ENCODE measurements at regions not wholly inside any gene's neighbourhood (a gene's known extent, or its start where the extent isn't known, plus 50 kb on each side); places are given as distances from the start of the nearest gene placed in this dataset.
"Not testable (repeated sequence)": the region's sequence is repeated elsewhere in the genome, so short reads cannot be mapped to it uniquely, and the experiment has no call there.

GRCh38 chr4:54403700-54404453 is 174.8 kb downstream of the PDGFRA start:
- no peak for DNase-seq (ENCODE audit: low spot score)

GRCh38 chr4:54409270-54409817 is 180.3 kb downstream of the PDGFRA start:
- not testable (repeated sequence) for DNase-seq (ENCODE audit: low spot score)

GRCh38 chr4:54414545-54414944 is 185.5 kb downstream of the PDGFRA start:
- DNase-seq (ENCODE audit: low spot score), result no peak

DNA sequence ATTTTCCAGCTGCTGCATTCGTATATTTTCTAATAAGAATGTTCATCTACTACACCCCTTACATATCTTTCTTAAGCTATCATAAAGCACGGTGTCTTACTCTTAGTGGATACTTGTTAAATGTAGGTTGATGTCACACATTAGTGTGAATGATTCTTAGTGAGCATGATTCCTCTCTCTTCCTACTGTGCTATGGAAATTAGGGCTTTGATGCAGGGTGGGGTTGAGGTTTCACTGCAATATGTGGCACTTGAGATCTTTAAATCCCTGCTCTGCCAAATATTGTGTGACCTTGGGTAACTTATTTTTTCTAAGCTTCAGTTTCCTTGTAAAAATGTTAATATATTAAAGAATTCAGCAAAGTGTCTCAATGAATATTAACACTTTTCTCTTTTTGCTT is 188.4 kb downstream of the PDGFRA start:
- no peak for DNase-seq (ENCODE audit: low spot score)

DNA sequence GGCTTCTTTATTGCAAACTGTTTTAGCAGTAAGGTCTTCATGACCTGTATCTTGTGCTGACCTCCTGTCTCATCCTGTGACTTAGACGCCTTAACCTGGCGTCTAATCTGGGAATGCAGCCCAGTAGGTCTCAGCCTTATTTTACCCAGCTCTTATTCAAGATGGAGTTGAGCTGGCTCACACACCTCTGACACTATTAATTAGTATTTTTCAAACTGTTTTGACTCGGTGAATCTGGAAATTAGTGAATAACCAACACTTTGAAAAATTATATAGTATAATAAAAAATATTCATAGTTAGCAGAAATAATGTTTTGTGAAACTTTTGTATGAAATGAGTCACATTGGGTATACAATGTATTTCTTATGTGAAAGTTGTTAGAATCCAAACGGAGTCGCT is 189.4 kb downstream of the PDGFRA start:
- DNase-seq (ENCODE audit: low spot score), result no peak

DNA sequence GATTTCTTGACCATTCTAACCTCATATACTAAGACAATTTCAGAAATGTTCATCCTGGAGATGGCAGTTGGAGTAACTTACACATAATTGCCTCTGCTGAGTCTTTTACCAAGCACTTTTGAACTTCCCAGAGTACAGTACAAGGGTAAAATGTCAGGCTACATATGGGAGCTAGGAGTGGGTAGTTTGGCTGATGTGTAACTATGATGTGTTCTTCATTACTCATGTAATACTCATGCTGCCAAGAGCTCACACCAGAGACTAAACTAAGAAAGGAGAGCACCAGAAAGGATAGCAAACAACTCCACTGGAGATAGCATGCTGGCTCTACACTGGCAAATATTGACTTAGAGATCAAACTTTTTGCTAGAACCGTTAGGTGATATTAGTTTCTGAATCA is 194.0 kb downstream of the PDGFRA start:
- DNase-seq (ENCODE audit: low spot score), result no peak

- DNase-seq (ENCODE audit: low spot score), result no peak
Measured at GRCh38 chr4:54427826-54428225, 198.7 kb downstream of the PDGFRA start.

- DNase-seq (ENCODE audit: low spot score), result no peak
Measured at GRCh38 chr4:54428940-54429339, 199.8 kb downstream of the PDGFRA start.

DNA sequence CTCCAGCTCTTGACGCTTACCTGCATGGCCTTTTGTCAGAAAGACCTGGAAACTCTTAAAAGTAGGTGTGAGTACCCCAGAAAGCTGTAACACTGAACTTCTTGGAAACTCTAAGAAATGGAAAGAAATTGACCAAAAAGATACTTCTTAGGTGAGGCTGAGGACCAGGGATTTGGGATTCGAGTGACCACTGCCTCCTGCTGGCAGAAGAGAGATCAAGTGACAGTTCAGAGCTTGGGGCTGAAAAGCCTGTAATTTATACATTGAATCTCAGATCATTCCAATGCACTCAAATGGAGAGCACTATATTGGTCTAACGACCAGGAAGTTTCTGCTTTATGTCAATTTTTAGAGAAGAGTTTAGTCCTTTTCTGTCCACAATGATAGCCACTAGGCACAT is 204.6 kb downstream of the PDGFRA start:
- DNase-seq (ENCODE audit: low spot score), result no peak

DNA sequence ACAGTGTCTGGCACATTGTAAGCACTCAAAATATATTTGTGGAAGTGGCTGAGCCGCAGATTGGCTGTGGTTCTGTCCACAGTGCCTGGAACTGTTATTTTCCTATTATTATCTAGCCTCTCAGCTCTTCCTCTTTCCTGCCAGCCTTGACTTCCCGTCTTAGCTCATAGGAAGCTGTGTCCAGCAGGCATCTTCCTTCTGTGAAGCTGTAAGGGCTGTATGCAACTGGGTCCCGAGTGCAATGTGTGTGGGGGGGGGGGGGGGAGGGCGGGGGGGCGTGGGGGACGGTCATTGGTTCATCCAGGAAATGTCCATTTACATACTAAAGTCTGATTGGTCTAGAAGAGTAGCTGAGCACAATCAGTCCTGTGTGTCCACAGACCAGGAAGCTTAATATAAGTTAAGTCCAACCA is 210.7 kb downstream of the PDGFRA start:
- DNase-seq (ENCODE audit: low spot score), result peak; percentile 70

GRCh38 chr4:54440394-54441136 is 211.5 kb downstream of the PDGFRA start:
- DNase-seq (ENCODE audit: low spot score), result peak; percentile 70

- no peak for DNase-seq (ENCODE audit: low spot score)
Measured at GRCh38 chr4:54445866-54446265, 211.9 kb upstream of the KIT start.

DNA sequence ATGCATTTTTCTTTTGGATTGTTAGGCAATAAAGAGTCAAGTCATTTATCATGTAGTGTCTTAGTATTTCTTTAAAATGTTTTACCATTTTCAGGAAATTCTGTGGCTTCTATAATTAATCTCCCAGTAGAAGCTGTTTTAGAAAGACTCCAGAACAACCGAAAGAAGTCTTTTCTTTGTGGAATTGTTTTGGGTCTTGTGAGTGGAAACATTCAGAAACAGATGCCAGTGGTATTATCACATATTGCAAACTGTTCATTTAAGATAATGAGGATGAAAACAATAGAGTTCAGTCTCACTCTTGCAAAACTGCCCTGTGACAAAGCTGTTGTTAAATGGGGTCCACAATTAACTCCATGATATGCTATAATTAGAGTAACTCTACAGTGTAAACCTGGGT is 211.2 kb upstream of the KIT start:
- DNase-seq (ENCODE audit: low spot score), result no peak

DNA sequence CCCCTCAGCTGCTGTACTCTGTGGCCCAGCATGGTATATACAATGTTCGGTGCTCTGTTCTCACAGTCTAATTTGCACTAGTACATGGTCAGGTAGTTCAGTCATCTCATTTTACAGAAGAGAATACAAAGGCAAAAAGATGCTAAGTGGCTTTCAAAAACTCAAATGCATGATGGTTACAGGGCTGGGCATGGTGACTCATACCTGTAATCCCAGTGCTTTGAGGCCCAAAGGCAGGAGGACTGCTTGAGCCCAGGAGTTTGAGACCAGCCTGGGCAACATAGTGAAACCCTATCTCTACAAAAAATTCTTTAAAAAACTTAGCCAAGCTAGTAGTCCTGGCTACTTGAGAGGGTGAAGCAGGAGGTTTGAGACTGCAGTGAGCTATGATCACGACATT is 210.5 kb upstream of the KIT start:
- no peak for DNase-seq (ENCODE audit: low spot score)

DNA sequence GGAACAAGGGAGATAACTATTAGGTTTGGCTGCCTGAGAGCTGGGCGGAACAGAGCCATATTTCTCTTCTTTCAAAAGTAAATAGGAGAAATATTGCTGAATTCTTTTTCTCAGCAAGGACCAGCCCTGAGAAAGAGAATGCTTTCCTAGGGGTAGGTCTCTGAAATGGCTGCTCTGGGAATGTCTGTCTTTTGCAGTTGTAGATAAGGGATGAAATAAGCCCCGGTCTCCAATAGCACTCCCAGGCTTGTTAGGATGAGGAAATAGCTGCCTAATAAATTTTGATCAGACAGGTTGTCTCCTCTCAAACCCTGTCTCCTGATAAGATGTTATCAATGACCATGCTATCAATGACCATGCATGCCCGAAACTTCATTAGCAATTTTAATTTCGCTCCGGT is 207.8 kb upstream of the KIT start:
- DNase-seq (ENCODE audit: low spot score), result no peak

DNA sequence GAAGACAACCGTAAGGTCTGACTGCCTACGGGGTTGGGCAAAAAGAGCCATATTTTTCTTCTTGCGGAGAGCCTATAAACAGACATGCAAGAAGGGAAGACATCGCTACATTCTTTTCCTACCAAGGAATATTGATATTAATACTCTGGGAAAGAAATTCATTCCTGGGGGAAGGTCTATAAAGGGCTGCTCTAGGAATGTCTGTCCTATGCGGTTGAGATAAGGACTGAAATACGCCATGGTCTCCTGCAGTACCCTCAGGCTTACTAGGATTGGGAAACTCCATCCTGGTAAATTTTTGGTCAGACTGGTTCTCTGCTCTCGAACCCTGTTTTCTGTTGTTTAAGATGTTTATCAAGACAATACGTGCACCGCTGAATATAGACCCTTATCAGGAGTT is 190.8 kb upstream of the KIT start:
- not testable (repeated sequence) for DNase-seq (ENCODE audit: low spot score)

DNA sequence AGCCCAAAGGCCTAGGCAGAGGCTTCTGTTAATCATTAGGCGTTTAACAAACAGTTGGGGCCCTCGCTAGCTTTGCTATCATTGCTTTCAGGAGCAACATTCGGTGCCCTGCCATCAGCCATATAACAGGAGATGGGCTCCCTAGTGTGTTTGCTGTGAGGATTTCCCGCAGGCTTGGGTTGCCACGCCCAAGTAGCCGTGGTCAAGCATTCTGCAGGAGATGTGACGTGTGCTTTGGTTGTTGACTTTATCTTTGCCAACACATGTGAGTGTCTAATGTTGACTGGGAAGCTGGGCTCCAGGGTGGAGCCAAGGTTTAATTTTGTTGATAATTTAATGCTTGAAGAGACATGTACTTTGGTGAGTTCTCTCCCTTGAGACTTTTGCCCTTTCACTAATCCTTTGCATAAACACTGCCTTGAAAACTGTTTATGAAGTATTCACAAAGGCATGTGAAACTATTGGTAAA is 184.6 kb upstream of the KIT start:
- DNase-seq (ENCODE audit: low spot score), result no peak

GRCh38 chr4:54473798-54474197 is 184.0 kb upstream of the KIT start:
- no peak for DNase-seq (ENCODE audit: low spot score)

GRCh38 chr4:54475546-54475945 is 182.2 kb upstream of the KIT start:
- no peak for DNase-seq (ENCODE audit: low spot score)

DNA sequence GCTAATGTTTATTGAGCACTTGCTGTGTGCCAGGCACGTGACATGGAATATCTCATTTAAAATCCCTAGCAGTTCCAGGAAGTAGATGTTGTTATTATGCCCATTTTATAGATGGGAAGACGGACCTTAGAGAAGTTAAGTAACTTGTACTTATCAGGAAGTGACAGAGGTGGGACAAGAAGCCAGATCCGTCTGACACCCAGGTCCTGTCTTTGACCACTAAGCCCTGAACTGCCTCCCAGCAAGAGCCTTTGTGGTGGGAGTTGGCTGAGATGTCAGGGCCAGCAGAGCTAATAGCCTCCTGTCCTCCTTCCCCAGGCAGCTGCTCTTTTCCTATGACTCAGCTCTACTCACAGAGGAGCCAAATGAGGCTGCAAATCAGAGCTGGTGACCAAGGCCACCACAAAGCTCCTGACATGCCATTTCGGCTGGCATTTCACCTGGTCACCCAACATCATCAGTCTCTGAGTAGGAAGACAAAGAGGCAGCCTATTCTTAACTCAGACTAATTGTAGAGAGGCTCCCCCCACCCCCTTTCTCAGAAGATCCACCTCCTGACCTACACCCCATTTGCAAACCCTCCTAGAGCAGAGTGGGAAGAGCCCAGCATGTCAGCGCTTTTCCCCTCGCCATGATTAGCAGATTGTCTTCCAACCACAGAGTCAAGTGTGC is 175.1 kb upstream of the KIT start:
- no peak for DNase-seq (ENCODE audit: low spot score)

GRCh38 chr4:54484383-54484782 is 173.4 kb upstream of the KIT start:
- DNase-seq (ENCODE audit: low spot score), result no peak

DNA sequence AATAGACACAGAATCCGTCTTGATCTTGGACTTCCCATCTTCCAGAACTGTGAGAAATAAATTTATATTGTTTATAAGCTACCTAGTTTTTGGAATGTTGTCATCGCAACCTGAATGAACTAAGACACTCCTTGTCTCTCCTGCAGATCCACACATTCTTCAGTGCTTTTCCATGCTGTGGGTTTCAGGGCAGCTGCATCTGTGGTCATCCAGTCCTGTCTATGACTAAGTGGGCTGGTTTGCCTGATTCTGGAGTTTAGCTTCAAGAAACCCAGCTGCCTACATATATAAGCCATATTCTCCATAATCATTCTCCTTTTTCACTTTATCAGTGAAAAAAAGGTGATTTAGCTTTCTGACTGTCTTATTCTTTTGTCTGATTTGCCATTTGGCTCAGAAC is 170.3 kb upstream of the KIT start:
- no peak for DNase-seq (ENCODE audit: low spot score)

DNA sequence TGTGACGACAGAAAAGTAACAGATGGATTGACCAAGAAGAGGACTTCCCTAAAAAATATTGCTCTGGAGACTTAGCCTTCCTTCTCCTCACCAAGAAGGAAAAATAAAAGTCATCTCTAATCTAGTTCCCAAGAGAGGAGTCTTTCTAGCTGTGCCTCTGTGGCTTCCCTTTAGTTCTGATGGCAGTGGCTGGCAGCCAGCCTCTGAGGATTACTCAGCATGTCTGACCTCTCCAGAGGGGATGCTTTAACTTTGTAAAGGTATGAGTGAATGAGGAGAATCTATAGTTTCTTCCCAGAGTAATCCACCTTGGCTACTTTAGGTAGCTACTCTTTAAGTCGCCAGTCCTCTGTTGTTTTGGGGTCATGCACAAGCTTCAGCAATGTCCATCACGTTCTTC is 163.9 kb upstream of the KIT start:
- DNase-seq (ENCODE audit: low spot score), result no peak

All from Ammon's horn (tissue), 1 donor.